Fibroblast of skin of left biceps (primary cell): ENCODE measurements at regions not wholly inside any gene's neighbourhood (a gene's known extent, or its start where the extent isn't known, plus 50 kb on each side); places are given as distances from the start of the nearest gene placed in this dataset.

Experiments
- DNase-seq, 2 experiments: peaks; one replicate each; pipeline ENCODE4 v3.0.0-alpha.2; 2013; ENCODE audit warnings: low read depth in 2 of 2

DNA sequence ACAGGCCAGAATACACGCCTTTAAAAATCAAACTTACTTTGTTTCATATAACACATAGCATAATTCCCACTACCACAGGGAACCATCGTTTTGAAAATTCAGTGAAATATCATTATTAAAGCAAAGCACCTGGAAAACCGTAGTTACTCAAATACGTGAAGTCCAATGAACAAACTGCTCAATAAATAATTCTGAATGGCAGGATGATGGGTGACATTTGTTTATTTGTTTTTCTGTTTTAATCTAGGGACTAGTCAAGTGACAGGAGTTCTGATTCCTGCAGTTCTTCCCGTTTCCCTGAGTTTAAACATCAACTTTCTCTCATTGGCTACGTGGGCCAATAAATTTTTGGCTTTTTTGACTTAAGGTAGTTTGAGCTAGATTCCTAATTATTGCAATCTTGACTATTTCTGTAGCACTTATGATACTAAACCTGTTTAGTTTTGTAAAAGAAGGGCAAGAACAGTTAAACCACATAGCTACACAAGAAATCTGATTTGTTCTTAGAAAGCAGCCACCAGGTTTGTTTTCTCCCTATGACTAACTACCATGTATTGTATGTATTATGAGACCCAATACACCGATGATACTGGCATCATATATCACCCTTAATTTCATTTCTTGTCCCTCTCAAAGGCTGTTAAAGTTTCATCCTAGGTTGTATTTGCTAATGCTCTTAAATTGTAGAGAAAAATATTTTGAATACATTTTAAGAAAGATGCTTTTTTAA is 411.2 kb downstream of the SHQ1 start:
- DNase-seq = no peak

DNA sequence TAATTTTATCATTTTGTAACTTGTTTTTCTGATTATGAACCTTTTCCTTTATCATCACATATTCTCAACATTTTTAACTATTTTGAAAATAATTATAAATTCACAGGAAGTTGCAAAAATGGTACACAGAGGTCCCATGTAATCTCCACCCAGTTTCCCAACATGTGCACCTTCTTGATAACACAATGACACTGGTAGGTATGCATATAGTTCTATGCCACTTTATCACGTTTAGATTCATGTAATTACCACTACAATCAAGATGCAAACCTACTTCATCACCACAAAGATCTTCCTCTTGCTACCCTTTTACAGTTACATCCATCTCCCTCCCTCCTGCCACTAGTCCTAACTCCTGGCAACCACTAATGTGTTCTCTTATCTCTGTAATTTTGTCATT is 413.9 kb downstream of the SHQ1 start:
- no peak for DNase-seq

DNA sequence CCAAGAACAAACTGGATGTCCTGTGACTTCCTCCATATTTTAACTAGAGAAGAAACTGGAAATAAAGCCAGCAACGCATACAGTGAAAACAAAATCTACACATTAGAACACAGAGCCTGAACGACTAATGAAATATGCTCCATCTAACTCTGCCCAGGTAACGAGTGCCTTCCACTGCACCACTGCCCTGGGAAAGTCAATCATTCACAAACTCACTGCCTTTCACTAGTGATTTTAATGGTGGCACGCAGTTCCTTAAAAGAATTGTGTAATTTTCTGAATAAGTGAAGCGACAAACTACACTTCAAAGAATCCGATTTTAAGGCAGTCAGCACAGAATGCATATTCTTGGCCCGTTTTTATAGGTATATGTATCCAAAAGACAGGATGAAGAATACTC is 416.0 kb downstream of the SHQ1 start:
- DNase-seq = no peak

DNA sequence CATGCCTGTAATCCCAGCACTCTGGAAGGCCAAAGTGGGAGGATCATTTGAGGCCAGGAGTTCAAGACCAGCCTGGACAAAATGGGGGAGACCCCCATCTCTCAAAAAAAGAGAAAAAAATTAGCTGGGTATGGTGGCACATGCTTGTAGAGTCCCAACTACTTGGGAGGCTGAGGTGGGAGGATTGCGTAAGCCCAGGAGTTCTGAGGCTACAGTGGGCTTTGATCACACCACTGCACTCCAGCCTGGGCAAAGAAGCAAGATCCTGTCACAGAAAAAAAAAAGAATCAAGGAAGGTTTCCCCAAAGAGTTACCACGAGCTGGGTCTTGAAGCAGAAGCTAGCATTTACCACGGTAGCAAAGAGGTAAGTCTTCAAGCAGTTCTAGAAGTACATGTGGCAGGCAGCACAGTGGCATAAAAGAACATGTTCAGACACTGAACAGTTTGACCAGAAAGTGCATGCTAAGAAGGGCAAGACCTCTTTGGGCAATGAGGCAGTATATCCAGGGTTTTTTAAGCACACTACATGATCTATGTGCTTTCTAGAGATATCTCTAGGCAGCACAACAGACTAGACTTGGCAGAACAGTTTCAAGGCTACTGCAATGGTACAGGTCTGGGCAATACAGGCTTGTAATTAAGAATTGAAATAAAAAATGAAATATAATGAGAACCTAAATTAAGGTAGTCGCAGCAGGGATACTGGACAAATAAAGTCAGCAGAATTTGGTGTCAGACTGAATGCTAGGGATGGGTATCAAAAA is 418.5 kb downstream of the SHQ1 start:
- no peak for DNase-seq

DNA sequence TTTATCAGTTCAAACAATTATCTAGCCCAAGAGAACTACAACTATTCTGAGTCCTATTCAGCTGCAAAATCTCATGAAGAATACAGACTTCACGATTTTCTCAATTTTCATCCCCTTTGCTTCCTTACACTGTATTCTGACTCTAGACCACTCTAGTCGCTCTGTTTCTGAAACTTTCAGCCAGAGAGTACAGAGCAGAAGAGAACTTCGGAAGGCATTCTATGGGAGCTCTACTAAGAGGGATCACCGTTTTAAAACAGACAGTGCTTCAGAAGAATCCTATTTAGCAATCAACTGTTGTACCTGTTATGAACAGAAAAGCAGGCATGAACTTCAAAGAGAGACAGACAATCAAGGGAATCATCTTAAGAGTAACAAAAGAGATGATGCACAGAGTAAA is 419.4 kb downstream of the SHQ1 start:
- no peak for DNase-seq

DNA sequence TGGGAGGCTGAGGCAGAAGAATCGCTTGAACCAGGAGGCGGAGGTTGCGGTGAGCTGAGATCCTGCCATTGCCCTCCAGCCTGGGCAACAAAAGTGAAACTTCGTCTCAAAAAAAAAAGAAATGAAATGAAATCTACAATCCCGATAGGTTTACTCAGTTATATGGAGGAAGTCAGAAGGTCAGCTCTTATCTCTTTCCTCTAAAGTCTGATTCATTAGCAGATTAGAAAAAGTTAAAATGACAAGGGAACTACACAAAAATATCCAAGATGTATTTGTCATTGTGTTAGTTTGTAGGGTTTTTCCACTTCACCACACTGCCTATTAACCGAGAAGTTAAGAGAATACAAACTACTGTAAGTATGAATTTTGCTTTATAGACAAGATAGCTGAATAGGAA is 420.6 kb downstream of the SHQ1 start:
- no peak for DNase-seq

DNA sequence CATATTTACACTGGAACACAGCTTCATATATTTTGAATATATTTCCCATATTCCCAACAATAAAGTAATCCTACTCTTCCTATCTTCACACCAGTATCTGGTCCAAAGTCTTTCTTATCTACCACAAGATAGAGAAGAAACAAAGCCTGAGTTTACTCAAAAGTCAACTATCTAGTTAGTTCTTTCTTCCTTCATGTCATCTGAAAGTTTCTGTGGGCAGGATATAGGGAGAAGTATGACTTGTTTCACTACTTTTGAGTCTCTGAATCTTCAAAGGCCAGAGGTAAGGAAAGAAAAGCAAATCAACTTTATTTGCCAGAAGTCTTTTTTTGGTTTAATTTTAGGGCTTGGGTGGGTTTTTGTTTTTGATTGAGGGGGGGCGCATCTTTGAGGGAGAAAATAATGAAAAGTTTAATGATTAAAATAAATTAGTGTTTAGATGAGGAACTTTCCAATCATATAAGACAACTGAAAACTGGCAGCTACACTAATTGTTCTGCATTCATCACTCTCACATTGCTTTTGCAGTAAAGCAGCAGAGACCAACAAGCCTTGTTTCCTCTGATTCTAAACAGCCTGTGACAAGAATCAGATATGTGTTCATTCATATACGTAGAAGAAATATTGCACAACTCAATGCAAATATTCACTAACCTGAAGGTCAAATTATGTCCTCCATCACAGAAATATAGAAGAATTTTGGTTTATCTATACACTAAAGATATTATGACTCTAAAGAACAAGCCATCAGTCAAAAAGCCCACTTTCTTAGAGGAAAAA is 421.4 kb downstream of the SHQ1 start:
- DNase-seq = no peak

DNA sequence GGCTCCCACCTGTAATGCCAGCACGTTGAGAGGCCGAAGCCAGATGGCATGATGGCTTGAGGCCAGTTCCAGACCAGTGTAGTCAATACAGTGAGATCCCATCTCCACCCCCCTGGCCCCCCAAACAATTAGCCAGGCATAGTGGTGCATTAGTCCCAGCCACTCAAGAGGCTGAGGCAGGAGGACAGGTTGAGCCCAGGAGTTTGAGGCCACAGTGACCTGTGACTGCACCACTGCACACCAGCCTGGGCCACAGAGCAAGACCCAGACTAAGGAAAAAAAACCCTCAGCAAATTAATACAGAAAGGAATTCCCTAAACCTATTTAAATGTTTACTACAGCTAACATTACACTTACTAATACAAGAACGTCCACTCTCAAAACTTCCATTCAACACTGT is 424.6 kb downstream of the SHQ1 start:
- no peak for DNase-seq

DNA sequence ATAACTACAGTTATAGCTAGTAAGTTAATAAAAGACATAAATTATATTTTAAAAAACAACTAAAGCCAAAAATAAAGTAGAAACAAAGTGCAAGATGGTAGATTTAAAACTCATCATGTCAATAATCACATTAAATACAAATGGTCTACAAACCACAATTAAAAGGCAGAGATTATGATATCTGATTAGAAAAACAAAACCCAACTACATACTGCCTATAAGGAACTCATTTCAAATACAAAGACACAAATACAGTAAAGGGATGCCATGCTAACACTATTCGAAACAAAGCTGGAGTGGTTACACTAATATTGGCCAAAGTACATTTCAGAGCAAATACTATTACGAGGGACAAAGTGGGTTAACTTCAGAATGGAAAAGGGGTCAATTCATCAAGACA is 426.5 kb downstream of the SHQ1 start:
- no peak for DNase-seq

DNA sequence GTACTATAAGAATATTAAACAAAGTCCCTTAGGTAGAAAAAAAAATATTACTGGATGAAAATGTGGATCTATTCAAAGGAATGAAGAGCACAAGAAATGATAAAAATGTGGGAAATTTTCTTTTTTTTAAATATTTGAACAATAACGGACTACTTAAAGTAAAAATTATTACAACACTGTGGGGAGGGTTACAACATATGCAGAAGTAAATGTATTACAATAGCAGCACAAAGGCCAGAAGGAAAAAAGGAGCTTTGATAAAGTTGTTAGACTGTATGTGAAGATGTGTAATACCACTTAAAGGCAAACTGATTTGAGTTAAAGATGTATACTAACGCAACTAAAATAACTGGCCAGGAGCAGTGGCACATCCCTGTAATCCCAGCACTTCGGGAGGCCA is 427.1 kb downstream of the SHQ1 start:
- DNase-seq = no peak

DNA sequence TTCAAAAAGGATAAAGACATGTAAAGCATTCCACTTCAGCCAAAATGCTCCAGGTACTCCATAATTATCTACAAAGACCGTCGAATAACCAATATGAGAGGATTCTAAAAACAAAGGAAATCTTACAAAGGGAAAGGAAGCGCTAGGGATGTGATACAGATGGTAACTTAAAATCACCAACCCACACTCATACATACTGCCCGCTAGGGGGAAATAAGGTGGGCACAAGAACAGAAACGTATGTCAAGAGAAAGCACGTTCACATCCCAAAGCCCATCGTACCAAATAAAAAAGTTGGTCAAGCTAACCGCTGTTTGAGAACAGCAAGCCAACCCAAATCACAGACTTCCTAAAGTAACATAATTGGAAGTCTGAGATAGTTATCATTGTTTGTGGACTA is 429.4 kb downstream of the SHQ1 start:
- no peak for DNase-seq

DNA sequence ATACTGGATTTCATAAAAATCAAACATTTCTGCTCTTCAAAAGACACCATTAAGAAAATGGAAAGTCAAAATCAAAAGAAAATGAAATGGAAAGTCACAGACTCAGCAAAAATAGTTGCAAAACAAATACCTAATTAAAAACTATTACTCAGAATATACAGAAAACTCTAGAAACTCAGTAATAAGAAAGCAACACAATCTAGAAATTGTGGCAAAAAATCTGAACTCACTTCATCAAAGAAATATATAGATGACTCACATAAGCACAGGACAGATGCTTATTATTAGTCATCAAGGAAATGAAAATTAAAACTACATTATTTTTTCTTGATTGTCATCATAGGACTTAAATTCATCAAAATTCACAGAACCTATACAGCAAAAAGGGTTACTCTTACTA is 430.0 kb downstream of the SHQ1 start:
- no peak for DNase-seq

DNA sequence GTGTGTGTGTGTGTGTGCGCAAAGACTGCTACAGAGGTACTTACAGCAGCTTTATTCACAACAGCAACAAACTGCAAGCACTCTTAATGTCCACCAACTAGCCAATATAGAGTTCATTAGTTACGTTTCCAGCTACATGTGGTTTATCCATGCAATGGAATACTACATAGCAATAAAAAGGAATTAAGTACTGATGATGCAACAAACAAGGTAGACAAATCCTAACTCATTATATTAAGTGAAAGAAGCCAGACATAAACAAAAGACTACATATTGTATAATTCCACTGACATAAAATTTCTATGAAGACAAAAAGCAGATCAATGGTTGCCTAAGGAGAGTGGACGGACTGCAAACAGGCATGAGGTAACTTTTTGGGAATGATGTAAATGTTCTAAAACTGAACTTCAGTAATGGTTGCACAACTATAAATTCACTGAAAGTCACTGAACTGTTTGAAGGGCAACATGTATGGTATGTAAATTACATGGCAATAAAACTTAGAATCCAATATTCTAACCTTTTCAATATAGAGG is 433.7 kb downstream of the SHQ1 start:
- no peak for DNase-seq

DNA sequence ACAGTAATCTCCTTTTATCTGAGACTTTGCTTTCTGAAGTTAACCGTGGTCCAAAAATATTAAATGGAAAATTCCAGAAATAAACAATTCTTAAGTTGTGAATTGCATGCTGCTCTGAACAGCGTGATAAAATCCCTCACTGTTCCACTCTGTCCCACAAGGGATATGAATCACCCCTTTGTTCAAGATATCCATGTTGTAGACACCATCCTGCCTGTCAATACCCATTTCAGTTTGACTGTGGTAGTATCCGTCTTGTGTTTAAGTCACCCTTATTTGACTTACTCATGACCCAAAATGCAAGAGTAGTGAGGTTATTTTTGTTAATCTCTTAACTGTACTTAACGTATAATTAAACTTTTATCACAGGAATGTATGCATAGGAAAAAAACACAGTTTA is 435.0 kb downstream of the SHQ1 start:
- no peak for DNase-seq

DNA sequence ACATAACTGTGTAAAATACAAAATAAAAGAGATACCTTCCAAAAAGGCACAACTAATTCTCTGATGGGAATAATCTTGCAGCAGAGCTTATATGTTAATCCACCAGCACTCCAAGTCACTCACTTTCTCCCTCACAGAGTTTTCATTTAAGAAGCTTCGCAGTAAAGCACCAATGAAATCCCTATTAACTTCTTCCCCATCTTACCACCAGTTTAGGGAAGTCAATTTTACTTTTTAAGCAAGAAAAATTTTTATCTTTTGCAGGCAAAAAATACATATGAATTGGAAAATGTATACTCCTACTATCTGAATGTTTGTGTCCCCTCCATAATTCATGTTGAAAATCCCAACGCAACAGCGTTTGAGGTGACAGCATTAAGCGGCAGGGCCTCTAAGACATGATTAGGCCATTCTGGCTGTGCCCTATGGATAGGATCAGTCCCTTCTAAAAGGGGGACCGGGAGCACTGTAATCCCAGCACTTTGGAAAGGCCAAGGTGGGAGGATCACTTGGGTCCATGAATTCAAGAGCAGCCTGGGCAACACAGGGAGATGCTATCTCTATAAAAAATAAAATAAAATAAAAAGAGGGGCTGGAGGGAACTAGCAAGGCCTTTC is 435.8 kb downstream of the SHQ1 start:
- DNase-seq = no peak

DNA sequence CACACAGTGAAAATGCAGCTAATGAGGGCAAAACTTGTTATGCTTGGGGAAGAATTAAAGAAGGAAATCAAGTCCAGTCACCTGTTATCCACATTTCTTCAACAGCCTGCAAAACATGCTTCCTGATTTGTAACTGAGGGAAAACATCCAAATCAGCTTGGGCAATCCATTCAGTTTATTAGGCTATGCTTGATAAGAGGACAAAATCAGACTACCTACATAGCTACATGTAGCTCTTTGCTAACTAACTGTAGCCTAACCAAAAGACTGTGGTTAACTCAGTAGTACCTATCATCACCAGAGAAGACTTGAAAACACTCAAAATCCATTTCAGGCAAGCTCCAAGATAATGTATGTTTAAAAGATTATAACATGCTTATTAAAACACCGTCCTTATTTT is 436.4 kb downstream of the SHQ1 start:
- DNase-seq = no peak

DNA sequence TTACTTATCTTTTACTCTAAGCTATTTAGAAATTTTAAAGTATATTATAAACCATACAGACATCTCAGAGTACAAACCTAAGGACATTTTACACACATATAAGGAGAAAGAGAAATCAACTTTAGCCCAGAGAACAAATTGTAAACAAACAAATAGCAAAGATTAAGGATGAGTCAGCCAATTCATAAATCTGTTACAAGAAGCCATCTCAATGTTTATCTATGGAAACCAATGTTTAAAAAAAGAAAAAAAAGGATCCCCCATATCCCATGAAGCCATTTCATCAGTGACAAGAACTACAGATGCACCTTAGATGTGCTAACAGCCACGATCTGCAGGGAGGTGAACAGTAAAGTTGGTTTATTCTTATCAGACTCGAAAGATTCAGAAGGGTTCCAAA is 437.1 kb downstream of the SHQ1 start:
- no peak for DNase-seq

DNA sequence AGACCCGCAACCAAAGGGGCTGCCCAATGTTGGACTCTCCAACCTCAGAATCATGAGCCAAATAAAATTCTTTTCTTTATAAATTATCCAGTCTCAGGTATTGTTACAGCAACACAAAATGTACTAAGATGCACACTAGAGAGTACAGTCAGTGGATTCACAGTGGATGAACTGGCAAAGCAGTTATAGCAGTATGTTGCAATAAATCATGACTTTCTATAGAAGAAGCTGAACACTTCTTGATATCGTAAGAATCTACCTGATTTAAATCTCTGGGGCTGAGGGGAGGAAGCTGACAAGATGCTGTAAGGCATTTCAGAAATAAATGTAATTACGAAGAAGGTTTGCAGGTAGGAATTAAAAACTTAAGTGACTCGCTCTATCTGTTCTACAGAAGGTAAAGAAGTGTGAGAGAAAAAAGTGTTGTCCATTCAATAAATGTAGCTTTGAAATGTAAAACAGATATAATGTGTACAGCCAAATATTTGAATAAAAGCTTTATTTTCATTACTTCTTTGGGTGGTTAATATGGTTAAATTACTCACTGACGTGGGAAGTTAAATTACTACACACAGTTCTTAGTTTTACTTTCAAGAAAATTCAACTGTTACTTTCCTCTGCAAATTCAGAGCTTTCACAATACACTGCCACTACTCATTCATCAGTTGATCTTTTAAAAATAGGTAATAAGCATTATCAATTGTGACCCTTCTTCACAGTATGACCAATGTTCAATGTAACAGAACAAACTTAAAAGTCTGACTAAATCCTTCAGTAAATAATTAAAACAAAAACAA is 439.1 kb downstream of the SHQ1 start:
- DNase-seq = no peak

DNA sequence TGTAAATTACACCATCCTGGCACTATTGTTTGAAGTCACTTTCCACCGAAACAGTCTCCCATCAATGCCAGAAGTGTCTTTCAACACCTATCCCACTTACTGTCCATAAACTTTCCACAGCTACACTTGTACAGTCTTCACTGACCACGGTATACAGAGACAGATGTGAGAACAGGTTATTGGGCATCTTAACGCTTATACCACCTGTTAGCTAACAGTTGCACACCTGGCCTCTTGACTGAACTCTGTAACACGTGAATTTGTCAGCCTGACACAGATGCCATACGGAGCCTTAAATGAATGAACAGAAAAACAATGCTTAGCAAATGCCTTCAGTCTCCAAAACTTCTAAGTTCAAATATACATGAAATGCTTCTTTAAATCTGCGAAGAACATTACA is 440.5 kb downstream of the SHQ1 start:
- no peak for DNase-seq

DNA sequence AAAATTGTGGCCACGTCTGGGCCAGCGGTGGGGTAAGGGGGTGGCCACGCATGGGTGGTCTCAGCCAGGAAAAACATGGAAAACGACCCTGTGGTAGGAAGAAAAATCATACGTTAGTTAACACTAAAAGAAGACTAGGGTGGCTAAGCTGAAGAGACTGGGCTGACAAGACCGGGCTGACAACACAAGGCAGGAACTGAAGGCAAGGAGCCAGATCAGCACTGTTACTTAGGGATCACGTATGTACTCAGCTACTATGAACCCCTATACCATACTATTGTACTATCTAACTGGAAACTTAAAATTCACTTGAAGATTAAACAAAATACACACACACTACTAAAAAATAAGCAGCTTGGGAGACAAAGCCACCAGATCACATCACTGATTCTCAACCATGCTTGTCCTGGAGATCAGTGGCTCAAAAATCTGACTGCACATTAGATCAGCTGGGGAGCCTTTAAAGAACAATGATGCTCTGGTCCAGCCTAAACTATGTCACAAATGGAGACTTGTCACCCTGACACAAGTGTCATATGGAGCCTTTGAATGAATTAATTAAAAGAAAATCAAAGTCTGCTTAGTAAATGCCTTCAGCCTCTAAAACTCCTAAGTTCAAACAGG is 442.2 kb downstream of the SHQ1 start:
- DNase-seq = no peak

DNA sequence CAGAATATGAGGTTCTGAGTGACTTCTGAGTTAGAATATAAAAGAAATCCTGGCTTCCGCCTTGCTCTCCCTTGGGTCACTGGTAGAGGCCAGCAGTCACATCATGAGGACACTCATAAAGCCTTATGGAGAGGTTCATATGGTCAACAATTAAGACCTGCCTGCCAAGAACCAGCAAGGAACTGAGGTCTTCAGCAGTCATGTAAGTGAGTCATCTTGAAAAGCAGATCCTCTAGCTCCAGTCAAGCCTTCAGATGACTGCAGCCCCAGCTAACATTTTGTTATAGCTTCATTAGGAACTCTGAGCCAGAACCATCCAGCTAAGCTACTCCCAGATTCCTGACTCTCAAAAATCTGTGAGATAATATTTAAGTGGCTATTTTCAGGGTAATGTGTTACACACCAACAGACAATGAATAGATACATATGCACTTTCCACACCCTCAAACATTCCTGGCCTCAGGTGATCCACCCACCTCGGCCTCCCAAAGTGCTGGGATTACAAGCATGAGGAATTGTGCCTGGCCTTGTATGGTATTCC is 447.2 kb downstream of the SHQ1 start:
- DNase-seq = no peak
